ENCODE measurements at regions not wholly inside any gene's neighbourhood (a gene's known extent, or its start where the extent isn't known, plus 50 kb on each side); places are given as distances from the start of the nearest gene placed in this dataset.

GRCh38 chr3:104245981-104246380, 1120.7 kb upstream of the ALCAM start:
- TF ChIP-seq CTCF (IDR thresholded peaks at IDR 0.05; ENCODE audit: insufficient read depth, low read length) = no peak
- TF ChIP-seq POLR2AphosphoS5 (IDR thresholded peaks at IDR 0.05; ENCODE audit: low read depth) = no peak
- TF ChIP-seq GABPA (IDR thresholded peaks at IDR 0.05; ENCODE audit: low read depth) = no peak

All from HL-60 (cell line).